ENCODE measurements at regions not wholly inside any gene's neighbourhood (a gene's known extent, or its start where the extent isn't known, plus 50 kb on each side); places are given as distances from the start of the nearest gene placed in this dataset.

GRCh38 chr6:56897789-56898529, 56.9 kb upstream of the BEND6 start:
- TF ChIP-seq POLR2AphosphoS5 (IDR thresholded peaks at IDR 0.05) (no peak), CTCF (IDR thresholded peaks at IDR 0.05) (no peak), EP300 (IDR thresholded peaks at IDR 0.05) (no peak)
